ENCODE measurements at regions not wholly inside any gene's neighbourhood (a gene's known extent, or its start where the extent isn't known, plus 50 kb on each side); places are given as distances from the start of the nearest gene placed in this dataset.
A peak's percentile ranks its signal among the peaks of the same experiment; 100 is the strongest.

- ChIA-PET POLR2A (no interaction called here), CTCF (no interaction called here)
- H3K36me3 Mint-ChIP-seq = no peaks in the 10 kb centered on the region
- H3K4me3 Mint-ChIP-seq = no peak overlapping the region
- intact Hi-C loops (cut with micrococcal nuclease) = no loop called here
- DNase-seq = no peak
- no peak overlapping the region for H3K27ac Mint-ChIP-seq
- peaks cover 2% of the 10 kb centered on the region for H3K9me3 Mint-ChIP-seq
- no peaks in the 10 kb centered on the region for H3K27me3 Mint-ChIP-seq
- no peaks in the 10 kb centered on the region for H3K4me1 Mint-ChIP-seq (ENCODE audit: low read depth)
Observed at GRCh38 chr3:95905182-95905581, 909.2 kb upstream of the EPHA6 start.

- no peaks in the 10 kb centered on the region for H3K27me3 Mint-ChIP-seq
Observed at GRCh38 chr3:95911767-95912166, 902.6 kb upstream of the EPHA6 start.

GRCh38 chr3:95923496-95924210 is 890.7 kb upstream of the EPHA6 start:
- CTCF ChIA-PET = no interaction called here
- POLR2A ChIA-PET = no interaction called here

More at GRCh38 chr3:95911767-95912166, 902.6 kb upstream of the EPHA6 start:
- CTCF ChIA-PET = no interaction called here
- Mint-ChIP-seq H3K27ac (no peak overlapping the region), H3K9me3 (peaks cover 11% of the 10 kb centered on the region), H3K36me3 (no peaks in the 10 kb centered on the region), H3K4me1 (ENCODE audit: low read depth) (no peaks in the 10 kb centered on the region), H3K4me3 (no peak overlapping the region)
- POLR2A ChIA-PET = no interaction called here
- intact Hi-C loops (cut with micrococcal nuclease) = no loop called here
- no peak for DNase-seq

GRCh38 chr3:95926904-95927501 is 887.4 kb upstream of the EPHA6 start:
- no peaks in the 10 kb centered on the region for H3K27me3 Mint-ChIP-seq
- no peak for DNase-seq
- H3K4me3 Mint-ChIP-seq = no peak overlapping the region
- peaks cover 11% of the 10 kb centered on the region for H3K9me3 Mint-ChIP-seq
- H3K27ac Mint-ChIP-seq = no peak overlapping the region
- ChIA-PET POLR2A (no interaction called here), CTCF (interaction anchor here (0.6 kb wide), 1 partner anchor 21 kb away, joined by 3 read pairs; no protein-coding TSS in a partner anchor)
- H3K36me3 Mint-ChIP-seq = no peaks in the 10 kb centered on the region
- peaks cover 2% of the 10 kb centered on the region for H3K4me1 Mint-ChIP-seq (ENCODE audit: low read depth)
- intact Hi-C loops (cut with micrococcal nuclease) = no loop called here

More at GRCh38 chr3:95923496-95924210, 890.7 kb upstream of the EPHA6 start:
- no peak overlapping the region for H3K4me3 Mint-ChIP-seq
- peaks cover 11% of the 10 kb centered on the region for H3K9me3 Mint-ChIP-seq
- peak; percentile 42 for DNase-seq
- intact Hi-C loops (cut with micrococcal nuclease) = no loop called here
- peaks cover 2% of the 10 kb centered on the region for H3K4me1 Mint-ChIP-seq (ENCODE audit: low read depth)
- no peaks in the 10 kb centered on the region for H3K27me3 Mint-ChIP-seq
- no peaks in the 10 kb centered on the region for H3K36me3 Mint-ChIP-seq
- no peak overlapping the region for H3K27ac Mint-ChIP-seq

GRCh38 chr3:95934181-95934580 is 880.2 kb upstream of the EPHA6 start:
- CTCF ChIA-PET = no interaction called here
- H3K27ac Mint-ChIP-seq = no peak overlapping the region
- intact Hi-C loops (cut with micrococcal nuclease) = no loop called here

GRCh38 chr3:95939235-95939809 is 875.1 kb upstream of the EPHA6 start:
- Mint-ChIP-seq H3K27me3 (no peaks in the 10 kb centered on the region), H3K9me3 (peaks cover 2% of the 10 kb centered on the region), H3K4me1 (ENCODE audit: low read depth) (no peaks in the 10 kb centered on the region), H3K36me3 (no peaks in the 10 kb centered on the region), H3K4me3 (no peak overlapping the region), H3K27ac (no peak overlapping the region)
- CTCF ChIA-PET = no interaction called here
- intact Hi-C loops (cut with micrococcal nuclease) = no loop called here
- POLR2A ChIA-PET = no interaction called here
- no peak for DNase-seq

More at GRCh38 chr3:95934181-95934580, 880.2 kb upstream of the EPHA6 start:
- POLR2A ChIA-PET = no interaction called here
- no peaks in the 10 kb centered on the region for H3K36me3 Mint-ChIP-seq
- no peak overlapping the region for H3K4me3 Mint-ChIP-seq
- no peaks in the 10 kb centered on the region for H3K9me3 Mint-ChIP-seq
- H3K4me1 Mint-ChIP-seq (ENCODE audit: low read depth) = no peaks in the 10 kb centered on the region
- no peak for DNase-seq
- no peaks in the 10 kb centered on the region for H3K27me3 Mint-ChIP-seq

- H3K4me1 Mint-ChIP-seq (ENCODE audit: low read depth) = no peaks in the 10 kb centered on the region
- DNase-seq = no peak
- H3K9me3 Mint-ChIP-seq = no peaks in the 10 kb centered on the region
- no peak overlapping the region for H3K27ac Mint-ChIP-seq
- ChIA-PET CTCF (no interaction called here), POLR2A (no interaction called here)
- H3K4me3 Mint-ChIP-seq = no peak overlapping the region
- H3K27me3 Mint-ChIP-seq = no peaks in the 10 kb centered on the region
- intact Hi-C loops (cut with micrococcal nuclease) = no loop called here
- no peaks in the 10 kb centered on the region for H3K36me3 Mint-ChIP-seq
Observed at GRCh38 chr3:95965704-95966336, 848.6 kb upstream of the EPHA6 start.

GRCh38 chr3:95971573-95971972 is 842.8 kb upstream of the EPHA6 start:
- Mint-ChIP-seq H3K4me1 (ENCODE audit: low read depth) (no peaks in the 10 kb centered on the region), H3K4me3 (no peak overlapping the region), H3K9me3 (no peaks in the 10 kb centered on the region), H3K27me3 (no peaks in the 10 kb centered on the region), H3K36me3 (no peaks in the 10 kb centered on the region), H3K27ac (no peak overlapping the region)
- intact Hi-C loops (cut with micrococcal nuclease) = no loop called here
- POLR2A ChIA-PET = no interaction called here
- CTCF ChIA-PET = no interaction called here
- DNase-seq = no peak

GRCh38 chr3:95994338-95994737 is 820.1 kb upstream of the EPHA6 start:
- no peak overlapping the region for H3K27ac Mint-ChIP-seq
- H3K4me3 Mint-ChIP-seq = no peak overlapping the region
- no peak for DNase-seq
- intact Hi-C loops (cut with micrococcal nuclease) = no loop called here
- H3K9me3 Mint-ChIP-seq = peaks cover 8% of the 10 kb centered on the region
- ChIA-PET CTCF (no interaction called here), POLR2A (no interaction called here)
- no peaks in the 10 kb centered on the region for H3K27me3 Mint-ChIP-seq
- no peaks in the 10 kb centered on the region for H3K4me1 Mint-ChIP-seq (ENCODE audit: low read depth)
- no peaks in the 10 kb centered on the region for H3K36me3 Mint-ChIP-seq

- Mint-ChIP-seq H3K4me3 (no peak overlapping the region), H3K36me3 (no peaks in the 10 kb centered on the region), H3K27me3 (no peaks in the 10 kb centered on the region), H3K27ac (no peak overlapping the region), H3K4me1 (ENCODE audit: low read depth) (no peaks in the 10 kb centered on the region), H3K9me3 (peaks cover 10% of the 10 kb centered on the region)
- DNase-seq = no peak
- intact Hi-C loops (cut with micrococcal nuclease) = no loop called here
- ChIA-PET CTCF (no interaction called here), POLR2A (no interaction called here)
Observed at GRCh38 chr3:96000966-96001365, 813.4 kb upstream of the EPHA6 start.

- intact Hi-C loops (cut with micrococcal nuclease) = no loop called here
- Mint-ChIP-seq H3K4me3 (no peak overlapping the region), H3K36me3 (no peaks in the 10 kb centered on the region), H3K9me3 (no peaks in the 10 kb centered on the region), H3K4me1 (ENCODE audit: low read depth) (no peaks in the 10 kb centered on the region), H3K27me3 (no peaks in the 10 kb centered on the region), H3K27ac (no peak overlapping the region)
- ChIA-PET POLR2A (no interaction called here), CTCF (no interaction called here)
- DNase-seq = no peak
Observed at GRCh38 chr3:96007650-96008195, 806.7 kb upstream of the EPHA6 start.

- Mint-ChIP-seq H3K27ac (no peak overlapping the region), H3K4me3 (no peak overlapping the region), H3K9me3 (no peaks in the 10 kb centered on the region), H3K36me3 (no peaks in the 10 kb centered on the region), H3K27me3 (no peaks in the 10 kb centered on the region), H3K4me1 (ENCODE audit: low read depth) (no peaks in the 10 kb centered on the region)
- intact Hi-C loops (cut with micrococcal nuclease) = no loop called here
- POLR2A ChIA-PET = no interaction called here
- CTCF ChIA-PET = no interaction called here
- no peak for DNase-seq
Observed at GRCh38 chr3:96012939-96013338, 801.5 kb upstream of the EPHA6 start.
